Stimulated activated effector memory CD8-positive, alpha-beta T cell treated with anti-CD3 and anti-CD28 coated beads, Interleukin-12 subunit alpha, Interleukin-12 subunit beta, amount 100 ng/mL, for 72 hours (primary cell): ENCODE measurements at regions not wholly inside any gene's neighbourhood (a gene's known extent, or its start where the extent isn't known, plus 50 kb on each side); places are given as distances from the start of the nearest gene placed in this dataset.

Experiments
- ATAC-seq: fragments of 150-1000 bp; cut with Tn5 transposase; 2 replicates; pipeline ENCODE4 v1.10.0; 2021
- DNase-seq, 2 donors: peaks; one replicate each; pipeline ENCODE4 v3.0.0; 2021 to 2022; ENCODE audit warnings: low spot score in 2 of 2
- H3K27ac Mint-ChIP-seq: one replicate; pipeline ENCODE4 v1.8.0; 2022; ENCODE audit warnings: mild to moderate bottlenecking, mixed read lengths
- H3K36me3 Mint-ChIP-seq: one replicate; pipeline ENCODE4 v1.8.0; 2022; ENCODE audit warnings: mild to moderate bottlenecking, mixed read lengths
- H3K4me1 Mint-ChIP-seq: one replicate; pipeline ENCODE4 v1.8.0; 2022; ENCODE audit warnings: mixed read lengths
- H3K4me3 Mint-ChIP-seq: one replicate; pipeline ENCODE4 v1.8.0; 2022; ENCODE audit warnings: mild to moderate bottlenecking, mixed read lengths
- H3K9me3 Mint-ChIP-seq: one replicate; pipeline ENCODE4 v1.8.0; 2022; ENCODE audit warnings: mixed read lengths

- Mint-ChIP-seq H3K27ac (no peak overlapping the region), H3K9me3 (no peaks in the 10 kb centered on the region), H3K4me3 (no peak overlapping the region), H3K4me1 (no peaks in the 10 kb centered on the region), H3K36me3 (no peaks in the 10 kb centered on the region)
- ATAC-seq (no peak), DNase-seq (peak in 1 of 2 donors; percentile 10)
These were observed 112.8 kb downstream of the IRX5 start for GRCh38 chr16:55043499-55043898.

- DNase-seq: peak in 1 of 2 donors; percentile 12
- no peaks in the 10 kb centered on the region for H3K9me3 Mint-ChIP-seq
- H3K4me1 Mint-ChIP-seq: no peaks in the 10 kb centered on the region
- H3K27ac Mint-ChIP-seq: no peak overlapping the region
- ATAC-seq: no peak
- no peak overlapping the region for H3K4me3 Mint-ChIP-seq
- no peaks in the 10 kb centered on the region for H3K36me3 Mint-ChIP-seq
These were observed 113.7 kb downstream of the IRX5 start for GRCh38 chr16:55044201-55044975.

- no peak overlapping the region for H3K27ac Mint-ChIP-seq
- H3K4me1 Mint-ChIP-seq: no peaks in the 10 kb centered on the region
- ATAC-seq: no peak
- no peaks in the 10 kb centered on the region for H3K9me3 Mint-ChIP-seq
- DNase-seq: peak in 1 of 2 donors; percentile 7
- no peak overlapping the region for H3K4me3 Mint-ChIP-seq
- no peaks in the 10 kb centered on the region for H3K36me3 Mint-ChIP-seq
These were observed 114.7 kb downstream of the IRX5 start for GRCh38 chr16:55045329-55045728.

- peaks cover under 1% of the 10 kb centered on the region for H3K4me1 Mint-ChIP-seq
- DNase-seq (peak in 1 of 2 donors; percentile 12), ATAC-seq (no peak)
- H3K27ac Mint-ChIP-seq: no peak overlapping the region
- H3K9me3 Mint-ChIP-seq: no peaks in the 10 kb centered on the region
- no peak overlapping the region for H3K4me3 Mint-ChIP-seq
- no peaks in the 10 kb centered on the region for H3K36me3 Mint-ChIP-seq
These were observed 115.2 kb downstream of the IRX5 start for GRCh38 chr16:55045756-55046460.

GRCh38 chr16:55046513-55046912, 115.8 kb downstream of the IRX5 start:
- Mint-ChIP-seq H3K36me3 (no peaks in the 10 kb centered on the region), H3K4me3 (no peak overlapping the region), H3K27ac (no peak overlapping the region), H3K4me1 (peaks cover 4% of the 10 kb centered on the region), H3K9me3 (no peaks in the 10 kb centered on the region)
- DNase-seq (peak in 1 of 2 donors; percentile 7), ATAC-seq (no peak)

GRCh38 chr16:55046916-55047315, 116.3 kb downstream of the IRX5 start:
- DNase-seq (peak in 1 of 2 donors; percentile 10), ATAC-seq (no peak)
- Mint-ChIP-seq H3K27ac (no peak overlapping the region), H3K36me3 (no peaks in the 10 kb centered on the region), H3K4me1 (peaks cover 4% of the 10 kb centered on the region), H3K4me3 (no peak overlapping the region), H3K9me3 (no peaks in the 10 kb centered on the region)

GRCh38 chr16:55047331-55047730, 116.7 kb downstream of the IRX5 start:
- ATAC-seq: no peak
- no peak overlapping the region for H3K27ac Mint-ChIP-seq
- H3K4me1 Mint-ChIP-seq: peaks cover 4% of the 10 kb centered on the region
- DNase-seq: no peak
- H3K36me3 Mint-ChIP-seq: no peaks in the 10 kb centered on the region
- no peaks in the 10 kb centered on the region for H3K9me3 Mint-ChIP-seq
- H3K4me3 Mint-ChIP-seq: no peak overlapping the region

GRCh38 chr16:55047903-55048497, 117.3 kb downstream of the IRX5 start:
- Mint-ChIP-seq H3K27ac (no peak overlapping the region), H3K4me1 (peaks cover 4% of the 10 kb centered on the region), H3K4me3 (no peak overlapping the region), H3K36me3 (no peaks in the 10 kb centered on the region), H3K9me3 (no peaks in the 10 kb centered on the region)
- ATAC-seq (no peak), DNase-seq (peak in 1 of 2 donors; percentile 32)

- Mint-ChIP-seq H3K27ac (no peak overlapping the region), H3K36me3 (no peaks in the 10 kb centered on the region), H3K4me1 (peaks cover 4% of the 10 kb centered on the region), H3K9me3 (no peaks in the 10 kb centered on the region), H3K4me3 (no peak overlapping the region)
- DNase-seq (peak in 1 of 2 donors; percentile 25), ATAC-seq (no peak)
These were observed 118.1 kb downstream of the IRX5 start for GRCh38 chr16:55048745-55049144.

- no peak for ATAC-seq
- DNase-seq: no peak
- H3K4me1 Mint-ChIP-seq: peaks cover 4% of the 10 kb centered on the region
- H3K4me3 Mint-ChIP-seq: no peak overlapping the region
- H3K9me3 Mint-ChIP-seq: no peaks in the 10 kb centered on the region
- H3K36me3 Mint-ChIP-seq: no peaks in the 10 kb centered on the region
- no peak overlapping the region for H3K27ac Mint-ChIP-seq
These were observed 121.1 kb downstream of the IRX5 start for GRCh38 chr16:55051571-55052347.

- Mint-ChIP-seq H3K36me3 (no peaks in the 10 kb centered on the region), H3K4me1 (peaks cover 4% of the 10 kb centered on the region), H3K9me3 (no peaks in the 10 kb centered on the region), H3K4me3 (no peak overlapping the region), H3K27ac (no peak overlapping the region)
- ATAC-seq (no peak), DNase-seq (no peak)
These were observed 121.7 kb downstream of the IRX5 start for GRCh38 chr16:55052348-55052734.

GRCh38 chr16:55052741-55053415, 122.2 kb downstream of the IRX5 start:
- no peaks in the 10 kb centered on the region for H3K9me3 Mint-ChIP-seq
- DNase-seq (no peak), ATAC-seq (no peak)
- H3K4me1 Mint-ChIP-seq: peaks cover 4% of the 10 kb centered on the region
- H3K36me3 Mint-ChIP-seq: no peaks in the 10 kb centered on the region
- H3K27ac Mint-ChIP-seq: no peak overlapping the region
- H3K4me3 Mint-ChIP-seq: no peak overlapping the region

- ATAC-seq (no peak), DNase-seq (no peak)
- Mint-ChIP-seq H3K36me3 (no peaks in the 10 kb centered on the region), H3K27ac (no peak overlapping the region), H3K9me3 (no peaks in the 10 kb centered on the region), H3K4me1 (peaks cover 4% of the 10 kb centered on the region), H3K4me3 (no peak overlapping the region)
These were observed 124.6 kb downstream of the IRX5 start for GRCh38 chr16:55055262-55055661.

- H3K36me3 Mint-ChIP-seq: no peaks in the 10 kb centered on the region
- DNase-seq (no peak), ATAC-seq (no peak)
- no peak overlapping the region for H3K27ac Mint-ChIP-seq
- H3K4me1 Mint-ChIP-seq: no peaks in the 10 kb centered on the region
- no peak overlapping the region for H3K4me3 Mint-ChIP-seq
- H3K9me3 Mint-ChIP-seq: no peaks in the 10 kb centered on the region
These were observed 126.1 kb downstream of the IRX5 start for GRCh38 chr16:55056585-55057401.
